ENCODE measurements at regions not wholly inside any gene's neighbourhood (a gene's known extent, or its start where the extent isn't known, plus 50 kb on each side); places are given as distances from the start of the nearest gene placed in this dataset.

DNA sequence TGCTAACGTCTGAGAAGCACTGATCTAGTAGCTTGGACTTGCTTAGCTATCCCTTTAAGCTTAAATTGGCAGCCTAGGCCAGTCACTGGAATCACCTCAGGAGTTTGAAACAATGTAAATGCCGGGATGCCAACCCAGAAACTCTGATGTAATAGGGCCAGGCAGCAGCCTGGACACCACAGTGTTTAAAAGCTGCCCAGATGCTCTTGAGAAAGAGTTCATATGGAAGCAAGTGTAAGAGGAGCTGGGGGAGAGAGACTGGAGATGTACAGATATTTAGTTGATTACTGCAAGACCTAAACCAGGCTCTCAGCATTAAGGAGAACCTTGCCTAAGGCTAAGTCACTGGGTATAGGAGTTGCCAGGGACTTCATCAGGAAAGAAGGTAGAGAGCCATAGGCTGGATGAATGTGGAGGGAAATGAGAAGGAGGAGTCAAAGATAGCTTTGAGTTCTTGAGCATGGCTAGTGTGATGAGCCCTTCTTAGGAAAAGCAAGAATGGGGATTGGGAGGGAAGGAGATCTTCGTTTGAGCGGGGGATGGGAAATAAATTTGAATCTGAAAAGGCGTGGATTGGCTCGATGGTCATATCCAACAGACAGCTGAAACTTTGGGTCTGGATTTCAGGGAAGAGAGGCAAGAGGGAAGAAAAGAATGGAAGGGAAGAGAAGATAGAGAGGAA, 392.9 kb upstream of the WWC1 start:
- BruUV-seq (replicated peaks), result no TSS peak
- POLR2A ChIA-PET, result interaction anchor here (0.7 kb wide), 1 partner anchor 344 kb away, joined by 3 read pairs; no protein-coding TSS in a partner anchor

GRCh38 chr5:167899490-167900070, 391.9 kb upstream of the WWC1 start:
- POLR2A ChIA-PET, result interaction anchor here (0.6 kb wide), 1 partner anchor 709 kb away, joined by 5 read pairs; no protein-coding TSS in a partner anchor
- intact Hi-C loops (cut with micrococcal nuclease; ENCODE audit: unreplicated experiment), result no loop called here
- TF ChIP-seq EZH2phosphoT487 (IDR thresholded peaks at IDR 0.05; ENCODE audit: borderline replicate concordance, low read depth, low read length) (no peak), CTCF (conservative IDR thresholded peaks at IDR 0.05; ENCODE audit: low read length) (no peak)
- CTCF ChIA-PET (ENCODE audit: unreplicated experiment), result no interaction called here
- no peak overlapping the region for H3K4me3 ChIP-seq (ENCODE audit: low read depth, low read length, poor library complexity, severe bottlenecking)
- no peaks in the 10 kb centered on the region for H3K36me3 ChIP-seq (ENCODE audit: insufficient read depth, low read length)
- H3K79me2 ChIP-seq (ENCODE audit: insufficient read depth, low read depth, low read length), result no peaks in the 10 kb centered on the region
- no peaks in the 10 kb centered on the region for H3K9me2 ChIP-seq (ENCODE audit: insufficient read depth, low read length)
- no peak for DNase-seq (ENCODE audit: low spot score)
- H3K4me1 ChIP-seq (ENCODE audit: insufficient read depth, low read length, poor library complexity, severe bottlenecking), result no peaks in the 10 kb centered on the region
- no peak overlapping the region for H3K4me2 ChIP-seq (ENCODE audit: low read length)
- H3K9me3 ChIP-seq (ENCODE audit: low read length), result no peaks in the 10 kb centered on the region
- no peaks in the 10 kb centered on the region for H4K20me1 ChIP-seq (ENCODE audit: insufficient read depth, low read length)
- no peak overlapping the region for H2AFZ ChIP-seq (ENCODE audit: low read length)
- BruUV-seq (replicated peaks), result no TSS peak
- no peak overlapping the region for H3K27ac ChIP-seq (ENCODE audit: low read depth, low read length, poor library complexity, severe bottlenecking)

More for the DNA sequence above, 392.9 kb upstream of the WWC1 start:
- no peaks in the 10 kb centered on the region for H3K9me3 ChIP-seq (ENCODE audit: low read length)
- TF ChIP-seq EZH2phosphoT487 (IDR thresholded peaks at IDR 0.05; ENCODE audit: borderline replicate concordance, low read depth, low read length) (no peak), CTCF (conservative IDR thresholded peaks at IDR 0.05; ENCODE audit: low read length) (no peak)
- H3K4me1 ChIP-seq (ENCODE audit: insufficient read depth, low read length, poor library complexity, severe bottlenecking), result no peaks in the 10 kb centered on the region
- H3K36me3 ChIP-seq (ENCODE audit: insufficient read depth, low read length), result no peaks in the 10 kb centered on the region
- no peaks in the 10 kb centered on the region for H4K20me1 ChIP-seq (ENCODE audit: insufficient read depth, low read length)
- H3K4me3 ChIP-seq (ENCODE audit: low read depth, low read length, poor library complexity, severe bottlenecking), result no peak overlapping the region
- no peaks in the 10 kb centered on the region for H3K79me2 ChIP-seq (ENCODE audit: insufficient read depth, low read depth, low read length)
- intact Hi-C loops (cut with micrococcal nuclease; ENCODE audit: unreplicated experiment), result no loop called here
- DNase-seq (ENCODE audit: low spot score), result no peak
- no peak overlapping the region for H3K4me2 ChIP-seq (ENCODE audit: low read length)
- CTCF ChIA-PET (ENCODE audit: unreplicated experiment), result no interaction called here
- H3K9me2 ChIP-seq (ENCODE audit: insufficient read depth, low read length), result no peaks in the 10 kb centered on the region
- no peak overlapping the region for H2AFZ ChIP-seq (ENCODE audit: low read length)
- no peak overlapping the region for H3K27ac ChIP-seq (ENCODE audit: low read depth, low read length, poor library complexity, severe bottlenecking)

GRCh38 chr5:167900340-167900935, 391.0 kb upstream of the WWC1 start:
- intact Hi-C loops (cut with micrococcal nuclease; ENCODE audit: unreplicated experiment), result no loop called here

More at GRCh38 chr5:167900340-167900935, 391.0 kb upstream of the WWC1 start:
- BruUV-seq (replicated peaks), result no TSS peak
- Histone ChIP-seq H3K27ac (ENCODE audit: low read depth, low read length, poor library complexity, severe bottlenecking) (no peak overlapping the region), H3K79me2 (ENCODE audit: insufficient read depth, low read depth, low read length) (no peaks in the 10 kb centered on the region), H3K9me2 (ENCODE audit: insufficient read depth, low read length) (no peaks in the 10 kb centered on the region), H3K4me3 (ENCODE audit: low read depth, low read length, poor library complexity, severe bottlenecking) (no peak overlapping the region), H4K20me1 (ENCODE audit: insufficient read depth, low read length) (no peaks in the 10 kb centered on the region), H3K9me3 (ENCODE audit: low read length) (no peaks in the 10 kb centered on the region), H2AFZ (ENCODE audit: low read length) (no peak overlapping the region), H3K4me1 (ENCODE audit: insufficient read depth, low read length, poor library complexity, severe bottlenecking) (no peaks in the 10 kb centered on the region), H3K4me2 (ENCODE audit: low read length) (no peak overlapping the region), H3K36me3 (ENCODE audit: insufficient read depth, low read length) (no peaks in the 10 kb centered on the region)
- DNase-seq (ENCODE audit: low spot score), result no peak
- ChIA-PET POLR2A (interaction anchor here (0.7 kb wide), 1 partner anchor 1772 kb away, joined by 4 read pairs; no protein-coding TSS in a partner anchor), CTCF (ENCODE audit: unreplicated experiment) (no interaction called here)
- TF ChIP-seq EZH2phosphoT487 (IDR thresholded peaks at IDR 0.05; ENCODE audit: borderline replicate concordance, low read depth, low read length) (no peak), CTCF (conservative IDR thresholded peaks at IDR 0.05; ENCODE audit: low read length) (no peak)
